HG02623 (cell line): ENCODE measurements at regions not wholly inside any gene's neighbourhood (a gene's known extent, or its start where the extent isn't known, plus 50 kb on each side); places are given as distances from the start of the nearest gene placed in this dataset.
"Not testable (repeated sequence)": the region's sequence is repeated elsewhere in the genome, so short reads cannot be mapped to it uniquely, and the experiment has no call there.

Experiments
- ATAC-seq: cut with Tn5 transposase; IDR thresholded peaks from one replicate; pipeline ENCODE4 v1.9.1; 2021; ENCODE audit warnings: moderate library complexity; ENCODE audit not compliant: unreplicated experiment

DNA sequence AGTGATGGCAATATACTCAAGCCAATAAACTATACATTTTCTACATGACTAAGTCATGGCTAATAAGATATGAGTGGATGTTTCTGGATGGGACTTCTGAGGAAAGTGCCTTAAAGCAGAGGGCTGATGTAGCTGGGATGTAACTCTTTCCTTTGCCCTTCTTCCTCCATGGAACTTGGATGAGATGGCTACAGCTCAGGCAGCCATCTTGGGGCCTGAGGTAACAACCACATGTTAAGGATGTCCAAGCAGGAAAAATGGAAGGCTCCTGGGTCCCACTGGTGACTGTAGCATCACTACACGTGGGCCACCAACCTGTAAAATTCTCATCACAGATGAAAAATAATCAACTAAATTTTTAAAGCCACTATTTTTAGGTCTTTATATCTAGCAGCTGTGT, 54.4 kb upstream of the GRIP1 start:
- ATAC-seq = no peak

DNA sequence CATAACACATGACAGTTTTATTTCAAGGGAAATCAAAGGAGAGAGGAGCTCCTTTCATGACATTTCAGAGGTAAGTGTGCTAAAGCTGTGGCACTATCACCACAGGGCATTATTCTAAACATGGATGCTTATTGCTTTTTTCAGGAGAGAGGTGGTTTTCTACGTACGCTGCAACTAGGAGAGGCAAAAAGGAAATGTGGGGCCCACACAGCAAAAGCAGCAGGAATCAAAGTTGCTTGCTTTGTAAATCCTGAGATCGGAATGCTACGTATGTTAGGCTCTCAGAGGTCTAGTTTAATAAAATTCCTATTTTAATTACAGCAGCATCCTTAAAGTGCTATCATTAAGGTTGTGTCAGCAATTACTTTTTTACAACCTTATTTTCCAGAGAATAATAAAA, 55.0 kb upstream of the GRIP1 start:
- no peak for ATAC-seq

- ATAC-seq = no peak
Measured at GRCh38 chr12:66735275-66735674, 56.4 kb upstream of the GRIP1 start.

DNA sequence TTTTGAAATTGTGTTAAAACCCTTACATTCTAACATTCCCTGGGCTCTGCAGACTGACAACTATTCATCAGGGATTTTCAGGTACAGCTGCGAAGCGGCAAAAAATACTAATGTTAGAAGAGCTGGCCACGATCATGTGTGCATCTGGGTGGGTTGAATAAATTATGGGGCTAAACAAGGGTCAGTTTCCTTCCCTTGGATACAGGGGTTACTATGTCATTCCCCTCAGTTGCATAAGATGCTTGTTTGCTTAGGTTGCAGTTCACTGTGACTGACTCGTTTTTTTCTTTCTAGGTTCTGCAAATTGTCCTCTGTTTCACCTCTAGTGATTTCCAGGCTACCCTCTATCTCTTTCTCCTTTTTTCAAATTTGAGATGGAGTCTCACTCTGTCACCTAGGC, 58.1 kb upstream of the GRIP1 start:
- no peak for ATAC-seq

DNA sequence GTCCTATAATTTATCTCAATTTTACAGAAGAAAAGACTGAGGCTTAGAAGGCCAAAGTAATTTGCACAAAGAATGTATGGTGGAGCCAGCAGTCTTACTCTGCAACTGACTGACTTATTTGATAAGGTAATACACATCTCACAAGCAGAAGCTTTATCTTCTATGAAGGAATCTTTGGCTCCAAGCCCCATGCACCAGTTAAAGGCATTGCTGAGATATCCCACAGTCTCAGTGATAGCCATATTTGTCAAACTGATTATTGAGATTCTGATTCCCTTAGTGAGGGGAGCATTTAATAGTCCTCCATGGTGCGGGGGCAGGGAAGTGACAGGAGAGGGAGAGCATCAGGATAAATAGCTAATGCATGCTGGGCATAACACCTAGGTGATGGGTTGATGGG, 60.4 kb upstream of the GRIP1 start:
- no peak for ATAC-seq

DNA sequence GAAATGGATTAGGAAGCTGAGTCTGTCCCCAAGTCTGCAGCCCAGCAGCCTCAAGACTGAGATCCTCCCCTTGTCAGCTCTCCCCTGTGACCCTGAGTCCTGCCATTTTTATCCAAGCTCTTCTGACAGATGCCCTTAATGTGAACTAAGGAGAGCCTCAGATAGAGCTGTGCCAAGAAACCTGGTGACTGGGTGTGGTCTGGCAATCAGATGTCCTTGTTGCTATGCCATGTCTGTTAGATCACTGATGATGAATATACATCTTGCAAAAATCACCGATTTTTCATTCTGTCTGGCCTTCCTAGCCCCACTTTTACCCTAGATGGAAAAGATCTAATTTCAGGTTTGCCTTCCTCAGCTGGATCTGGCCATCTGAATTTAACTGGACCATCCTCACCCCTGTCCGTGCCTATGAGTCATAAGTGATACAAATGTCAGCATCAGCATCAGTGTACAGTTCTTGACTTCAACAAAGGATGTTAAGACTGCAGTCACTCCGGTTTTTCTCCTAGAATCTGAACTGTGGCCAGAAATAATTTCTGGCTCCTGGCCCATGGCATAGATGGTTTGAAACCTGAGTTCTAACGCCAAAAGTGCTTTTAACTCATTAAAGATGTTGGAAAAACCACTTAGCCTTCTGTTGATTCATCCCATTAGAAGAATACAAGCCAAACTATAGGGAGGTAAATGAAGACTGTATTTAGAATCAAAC, 61.2 kb upstream of the GRIP1 start:
- ATAC-seq = no peak

DNA sequence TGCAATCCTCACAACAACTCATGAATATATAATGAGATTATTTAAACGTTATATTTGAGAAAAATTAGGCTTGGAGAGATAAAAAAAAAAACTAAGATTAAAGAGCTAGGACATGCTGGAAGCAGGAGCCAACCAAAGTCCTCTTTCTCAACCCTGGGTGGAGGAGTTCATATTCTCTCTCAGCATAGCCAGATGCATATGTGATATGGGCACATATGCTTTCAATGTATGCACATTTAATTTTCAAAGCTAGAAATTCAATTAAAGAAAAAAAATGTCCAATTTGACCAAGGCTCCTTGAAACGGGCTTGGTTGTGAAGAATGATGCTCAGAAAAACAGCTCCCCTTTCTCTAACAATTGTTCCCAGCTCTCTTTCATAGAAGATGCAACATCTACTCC, 61.9 kb upstream of the GRIP1 start:
- ATAC-seq = no peak

GRCh38 chr12:66741919-66742318, 63.0 kb upstream of the GRIP1 start:
- no peak for ATAC-seq

- no peak for ATAC-seq
Measured at GRCh38 chr12:66742508-66743367, 63.9 kb upstream of the GRIP1 start.

DNA sequence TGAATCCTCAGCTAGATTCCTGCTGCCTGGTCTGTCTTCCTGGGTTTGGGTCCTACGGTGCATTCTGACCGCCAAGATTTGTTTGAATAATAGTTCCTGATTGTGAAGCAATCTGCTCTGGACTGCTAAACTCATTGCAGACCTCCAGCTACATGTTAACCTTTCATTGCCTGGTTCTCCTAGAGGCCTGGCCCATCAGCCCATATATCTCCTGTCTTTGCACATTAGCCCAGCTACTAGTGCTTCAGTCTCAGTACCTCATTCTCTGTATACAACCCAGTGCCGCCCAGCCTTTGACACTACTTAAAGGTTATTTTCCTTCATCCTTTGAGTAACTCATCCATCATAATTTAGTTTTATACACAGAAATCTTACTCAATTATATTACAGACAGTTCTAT, 65.6 kb upstream of the GRIP1 start:
- no peak for ATAC-seq

DNA sequence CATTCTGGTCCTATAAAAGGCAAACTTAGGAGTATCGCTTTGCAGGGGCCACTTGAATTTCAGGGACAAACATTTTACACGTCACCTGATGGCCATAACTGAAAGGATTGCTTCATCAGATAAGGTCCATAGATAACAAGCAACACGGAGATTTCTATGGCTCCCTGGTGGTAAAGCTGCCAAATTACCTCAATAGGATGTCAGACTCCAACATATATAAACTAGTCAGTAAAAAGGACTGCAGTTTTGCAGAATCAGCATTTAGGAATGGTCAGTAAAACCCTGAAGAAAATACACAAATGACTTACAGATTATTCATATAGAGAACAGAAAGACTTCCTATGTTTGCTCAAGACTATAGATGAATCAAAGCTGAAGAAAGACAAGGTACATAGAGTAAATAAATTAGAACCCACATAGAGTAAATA, 66.1 kb upstream of the GRIP1 start:
- ATAC-seq = no peak

GRCh38 chr12:66746489-66747201, 67.8 kb upstream of the GRIP1 start:
- no peak for ATAC-seq

DNA sequence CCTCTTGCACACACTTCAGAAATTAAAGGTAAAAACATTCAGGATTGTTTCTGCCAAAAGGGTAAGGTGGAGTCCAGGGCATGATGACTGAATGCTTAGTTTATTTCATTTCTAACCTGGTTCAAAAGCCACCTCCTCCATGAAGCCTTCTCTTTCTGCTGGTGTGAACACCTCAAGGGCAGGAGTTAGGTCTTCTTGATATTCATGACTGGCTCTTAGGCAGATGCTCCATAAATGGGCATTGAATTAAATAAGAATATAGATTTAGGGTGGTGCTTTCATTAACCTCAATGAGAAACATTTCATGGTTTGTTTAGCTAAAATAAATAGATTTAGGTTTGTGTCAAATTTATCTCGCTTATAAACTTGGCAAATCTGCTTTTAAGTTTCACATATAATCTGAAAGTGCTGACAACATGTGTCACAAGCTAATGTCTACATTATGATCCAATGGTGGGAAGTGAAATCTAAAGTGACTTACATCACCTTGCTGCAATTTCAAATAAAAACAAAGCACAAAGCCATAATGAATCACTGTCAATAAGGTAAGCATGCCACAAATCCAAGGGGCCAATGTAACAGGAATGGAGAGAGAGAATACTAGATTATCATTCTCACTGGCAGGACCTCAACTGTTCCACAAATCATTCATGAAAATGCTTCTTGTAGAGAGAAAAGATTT, 72.7 kb upstream of the GRIP1 start:
- no peak for ATAC-seq

DNA sequence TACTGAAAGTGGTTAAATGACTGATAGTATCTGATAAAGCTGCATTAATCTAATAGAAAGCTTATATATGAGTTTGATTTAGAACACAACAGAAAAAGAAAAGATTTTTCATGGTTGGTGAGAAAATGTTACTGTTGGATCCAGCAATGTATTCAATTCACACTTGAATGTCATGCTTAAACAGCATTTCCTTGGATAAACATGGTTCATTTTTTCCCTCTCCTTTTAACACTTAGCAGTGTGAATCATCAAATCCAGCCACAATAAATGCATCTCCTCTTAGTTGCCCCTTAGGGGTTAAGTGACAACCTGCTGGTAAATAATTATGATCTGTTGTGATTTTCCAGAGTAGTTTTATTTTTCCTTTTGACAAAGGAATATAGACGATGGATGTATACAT, 74.9 kb upstream of the GRIP1 start:
- no peak for ATAC-seq

GRCh38 chr12:66755727-66756395, 77.0 kb upstream of the GRIP1 start:
- no peak for ATAC-seq

DNA sequence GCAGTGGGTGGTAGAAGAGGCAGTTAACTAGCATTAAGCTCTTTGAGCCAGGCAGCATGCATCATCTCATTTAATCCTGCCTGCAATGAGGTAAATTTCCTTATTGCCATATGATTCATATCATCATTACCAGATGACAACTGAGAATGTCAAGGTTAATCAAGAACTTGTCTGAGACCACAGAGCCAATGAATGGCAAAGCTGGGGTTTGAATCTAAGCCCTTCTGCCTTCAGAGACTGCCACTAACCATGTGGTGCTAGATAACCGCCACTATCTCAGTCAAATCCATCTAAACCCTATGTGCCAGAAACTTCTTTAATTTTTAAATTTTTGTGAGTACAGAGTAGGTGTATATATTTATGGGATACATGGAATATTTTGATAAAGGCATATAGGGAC, 77.8 kb upstream of the GRIP1 start:
- ATAC-seq = no peak

GRCh38 chr12:66760122-66760521, 81.2 kb upstream of the GRIP1 start:
- ATAC-seq = not testable (repeated sequence)

- no peak for ATAC-seq
Measured at GRCh38 chr12:66763467-66763866, 84.6 kb upstream of the GRIP1 start.

- ATAC-seq = no peak
Measured at GRCh38 chr12:66765204-66765603, 86.3 kb upstream of the GRIP1 start.

- no peak for ATAC-seq
Measured at GRCh38 chr12:66767536-66767935, 88.7 kb upstream of the GRIP1 start.

GRCh38 chr12:66768293-66768692, 89.4 kb upstream of the GRIP1 start:
- ATAC-seq = no peak
